Upper lobe of left lung (tissue), 4 donors: ENCODE measurements at regions not wholly inside any gene's neighbourhood (a gene's known extent, or its start where the extent isn't known, plus 50 kb on each side); places are given as distances from the start of the nearest gene placed in this dataset.

Source experiments
- CTCF ChIP-seq, 6 experiments: fragments of 450-650 bp in 4 of 6; fragments of 200-600 bp in 2 of 6; sonication (generic) in 2 of 6; IDR thresholded peaks; one replicate each; pipeline ENCODE4 v1.5.1; 2016 to 2019; ENCODE audit warnings: antibody characterized with exemption in 6 of 6
- EP300 ChIP-seq, 4 donors: sonication (generic); formaldehyde crosslinking; IDR thresholded peaks; one replicate each; pipeline ENCODE4 v1.5.1; 2017; ENCODE audit warnings: antibody characterized with exemption in 4 of 4, control low read depth in 2 of 4
- POLR2A ChIP-seq, 4 donors: fragments of 450-650 bp; IDR thresholded peaks; one replicate each; pipeline ENCODE4 v1.5.1; 2016 to 2017; ENCODE audit warnings: antibody characterized with exemption in 4 of 4, mild to moderate bottlenecking in 2 of 4
- POLR2AphosphoS5 ChIP-seq, 2 donors: sonication (generic); formaldehyde crosslinking; IDR thresholded peaks; one replicate each; pipeline ENCODE4 v1.5.1; 2017; ENCODE audit warnings: antibody characterized with exemption in 2 of 2

DNA sequence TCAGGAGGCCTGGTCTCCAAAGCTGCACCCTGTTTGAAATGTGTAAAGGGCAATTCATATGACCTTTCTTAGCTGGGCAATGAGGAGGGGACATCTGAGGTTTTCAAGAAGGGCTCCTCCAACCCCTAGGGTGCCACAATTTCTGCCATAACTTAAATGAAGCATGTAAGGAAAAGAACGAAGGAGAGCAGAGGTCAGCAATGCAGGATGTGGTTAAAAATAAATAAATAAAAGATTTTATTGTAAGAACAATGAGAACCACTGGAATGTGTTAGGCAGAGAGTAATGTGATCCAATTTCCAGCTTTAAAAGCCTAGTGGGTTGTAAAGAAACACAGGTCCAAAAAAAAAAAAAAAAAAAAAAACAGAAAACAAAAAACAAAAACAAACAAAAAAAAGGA lies 673.1 kb downstream of the TNS3 start:
- TF ChIP-seq POLR2A (IDR thresholded peaks at IDR 0.05): no peak
- no peak for TF ChIP-seq CTCF (IDR thresholded peaks at IDR 0.05)
- no peak for TF ChIP-seq POLR2AphosphoS5 (IDR thresholded peaks at IDR 0.05)
- TF ChIP-seq EP300 (IDR thresholded peaks at IDR 0.05): no peak
